Cardiac fibroblast (primary cell): ENCODE measurements at regions not wholly inside any gene's neighbourhood (a gene's known extent, or its start where the extent isn't known, plus 50 kb on each side); places are given as distances from the start of the nearest gene placed in this dataset.
"Not testable (repeated sequence)": the region's sequence is repeated elsewhere in the genome, so short reads cannot be mapped to it uniquely, and the experiment has no call there.

Source experiments
- DNase-seq, 2 donors: peaks; one replicate each; pipeline versions ENCODE4 v3.0.0 to v3.0.0-alpha.2; 2010; ENCODE audit warnings: low read depth in 2 of 2
- H3K4me3 ChIP-seq, 2 donors: replicated peaks in 1 of 2; 1 replicate in 1 of 2; 2 replicates in 1 of 2; pipeline ENCODE4 v1.5.1; 2011; ENCODE audit warnings: low read depth in 2 of 2, low read length in 2 of 2, mild to moderate bottlenecking in 2 of 2, moderate library complexity in 1 of 2
- CTCF ChIP-seq: IDR thresholded peaks from one replicate; pipeline ENCODE4 v1.5.1; 2011; ENCODE audit warnings: low read depth, mild to moderate bottlenecking, low read length, inconsistent platforms

GRCh38 chr3:153927107-153927506 lies 194.1 kb upstream of the ARHGEF26 start:
- DNase-seq = peak; percentile 75 to 85
- no peak overlapping the region for H3K4me3 ChIP-seq
- TF ChIP-seq CTCF = no peak

GRCh38 chr3:153928851-153929250 lies 192.3 kb upstream of the ARHGEF26 start:
- no peak for DNase-seq
- H3K4me3 ChIP-seq = no peak overlapping the region
- no peak for TF ChIP-seq CTCF

- H3K4me3 ChIP-seq, DNase-seq: not testable (repeated sequence)
Measured at GRCh38 chr3:153933481-153933880, 187.7 kb upstream of the ARHGEF26 start.

GRCh38 chr3:153944084-153944483 lies 177.1 kb upstream of the ARHGEF26 start:
- TF ChIP-seq CTCF = no peak
- peak; percentile 21 to 31 for DNase-seq
- H3K4me3 ChIP-seq = no peak overlapping the region

- no peak for TF ChIP-seq CTCF
- no peak overlapping the region for H3K4me3 ChIP-seq
- DNase-seq = no peak
Measured at GRCh38 chr3:153951276-153951675, 169.9 kb upstream of the ARHGEF26 start.

- DNase-seq = no peak
- no peak overlapping the region for H3K4me3 ChIP-seq
- TF ChIP-seq CTCF = no peak
Measured at GRCh38 chr3:153952091-153952490, 169.1 kb upstream of the ARHGEF26 start.

GRCh38 chr3:153956613-153957012 lies 164.6 kb upstream of the ARHGEF26 start:
- H3K4me3 ChIP-seq = no peak overlapping the region
- DNase-seq = no peak
- no peak for TF ChIP-seq CTCF
